NCI-H1436 (cell line): ENCODE measurements at regions not wholly inside any gene's neighbourhood (a gene's known extent, or its start where the extent isn't known, plus 50 kb on each side); places are given as distances from the start of the nearest gene placed in this dataset.

Source experiments
- DNase-seq: peaks from one replicate; lab custom pipeline; 2025; lab: John Stamatoyannopoulos, UW

DNA sequence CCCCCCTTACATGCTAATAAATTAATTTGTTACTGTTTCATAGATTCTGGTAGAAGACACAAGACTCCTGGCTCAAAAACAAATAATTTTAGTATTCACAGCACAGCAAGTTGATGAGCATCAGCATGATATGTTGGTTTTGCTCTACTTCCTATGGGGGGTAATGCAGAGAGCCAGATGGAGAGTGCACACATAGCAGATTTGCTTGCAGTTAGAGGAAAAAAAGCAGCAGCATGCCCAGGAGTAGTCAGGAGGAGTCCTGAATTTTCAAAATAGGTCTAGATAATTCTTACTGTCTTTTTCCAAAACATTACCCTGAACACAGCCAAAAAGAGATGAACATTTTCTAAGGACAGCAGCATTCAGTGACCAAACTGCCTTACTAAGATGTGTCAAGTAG lies 261.3 kb downstream of the COX7C start:
- no peak for DNase-seq

DNA sequence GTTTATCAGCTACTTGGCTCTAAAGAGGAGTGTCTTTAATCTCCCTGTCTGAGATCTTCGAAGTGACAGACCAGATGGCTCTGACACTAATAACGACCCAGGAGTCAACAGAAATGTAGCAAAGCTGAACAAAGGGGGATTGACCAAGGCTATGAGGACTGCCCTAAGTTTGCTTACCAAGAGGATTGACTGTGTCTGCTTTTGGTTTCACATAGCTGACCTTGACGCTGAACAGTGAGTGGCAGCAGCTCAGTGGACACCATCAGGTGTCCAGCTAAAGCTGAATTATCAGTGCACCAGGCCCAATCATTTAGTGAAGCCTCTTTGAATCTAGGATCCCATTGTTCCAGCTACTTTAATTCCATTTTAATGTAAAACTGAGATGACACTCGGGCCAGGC lies 262.6 kb downstream of the COX7C start:
- no peak for DNase-seq

DNA sequence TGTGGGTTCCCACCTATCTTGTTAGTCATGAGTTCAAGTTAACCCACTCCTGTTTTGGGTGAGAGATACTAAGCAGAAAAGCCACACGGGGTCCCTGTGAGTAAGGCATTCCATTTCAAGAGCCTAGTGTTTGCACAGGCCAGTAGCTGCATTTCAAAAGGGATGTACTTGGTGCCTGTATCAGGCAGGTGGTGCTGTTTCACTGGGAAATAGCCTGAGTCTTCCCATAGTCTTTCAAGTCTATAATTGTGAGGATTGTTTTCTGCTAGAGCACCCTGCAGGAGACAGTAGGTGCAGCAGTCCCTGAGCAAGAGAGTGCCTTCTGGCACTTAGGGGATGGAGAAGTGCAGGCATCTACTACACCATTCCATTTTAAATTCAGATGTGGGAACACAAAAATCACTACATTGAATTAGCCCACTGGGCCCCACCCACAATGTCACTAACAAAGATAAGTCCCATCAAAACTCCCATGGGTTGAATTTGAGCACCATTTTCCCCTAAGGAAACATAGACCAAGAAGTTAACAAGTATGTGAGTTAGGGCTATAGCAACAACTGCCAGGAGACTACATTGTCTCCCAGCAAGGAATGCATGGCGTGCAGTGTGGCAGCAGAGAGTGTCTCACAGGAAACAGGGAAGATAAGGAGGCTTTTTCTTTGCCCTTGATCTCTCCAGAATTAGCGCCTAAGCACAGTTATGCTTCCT lies 263.2 kb downstream of the COX7C start:
- peak; percentile 51 for DNase-seq

GRCh38 chr5:86881493-86882090 lies 263.9 kb downstream of the COX7C start:
- DNase-seq = no peak

GRCh38 chr5:86884608-86885007 lies 266.9 kb downstream of the COX7C start:
- DNase-seq = no peak

DNA sequence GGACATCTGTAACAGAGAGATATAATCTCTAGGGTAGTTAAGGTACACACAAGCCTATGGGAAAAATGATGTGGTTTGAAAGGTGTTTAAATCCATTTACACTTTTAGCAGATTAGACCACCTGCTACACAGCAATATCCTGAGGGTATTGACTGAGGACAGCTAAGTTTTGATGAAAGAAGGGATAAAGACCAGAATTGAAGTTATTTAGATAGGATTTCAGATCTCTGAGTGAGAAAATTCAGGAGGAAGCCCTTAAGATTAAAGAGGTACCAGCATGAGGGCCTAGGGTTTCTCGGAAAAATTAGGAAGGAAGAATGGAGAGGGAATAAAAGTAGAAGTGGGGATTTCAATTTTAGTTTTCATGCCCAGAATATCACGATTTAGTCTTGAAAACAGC lies 267.3 kb downstream of the COX7C start:
- no peak for DNase-seq

DNA sequence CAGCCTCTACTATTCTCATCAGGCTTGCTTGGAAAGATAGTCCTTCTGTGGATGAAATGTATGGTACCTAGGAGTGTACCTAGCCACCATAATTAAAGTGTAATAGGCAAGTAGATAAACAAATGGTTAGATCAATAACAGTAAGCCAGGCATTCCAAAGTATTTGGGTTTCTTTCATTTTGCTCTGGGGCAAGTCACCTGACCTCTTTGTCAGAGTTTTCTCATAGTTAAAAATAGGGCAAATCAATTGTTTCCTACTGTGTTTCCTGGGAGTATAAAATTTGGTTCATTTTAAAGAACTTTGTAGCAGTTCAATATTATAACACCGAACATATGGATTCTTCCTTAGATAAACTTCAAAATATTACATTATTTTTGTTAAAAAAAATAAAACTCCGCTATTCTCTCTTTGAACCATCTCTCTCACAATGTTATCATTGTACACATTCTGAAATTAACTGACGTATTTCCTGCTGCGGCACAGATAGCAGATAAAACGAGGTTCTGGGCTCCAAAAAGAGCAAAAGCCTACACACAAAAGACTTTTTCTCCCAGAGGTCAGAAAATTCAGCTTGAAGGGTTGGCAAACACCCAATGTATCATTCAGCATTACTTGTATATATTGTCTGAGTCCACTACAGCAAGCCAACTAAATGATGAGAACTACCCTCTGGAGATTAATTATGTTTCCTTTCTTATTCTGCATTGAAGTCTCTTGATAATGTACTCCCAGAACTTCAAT lies 267.9 kb downstream of the COX7C start:
- no peak for DNase-seq

DNA sequence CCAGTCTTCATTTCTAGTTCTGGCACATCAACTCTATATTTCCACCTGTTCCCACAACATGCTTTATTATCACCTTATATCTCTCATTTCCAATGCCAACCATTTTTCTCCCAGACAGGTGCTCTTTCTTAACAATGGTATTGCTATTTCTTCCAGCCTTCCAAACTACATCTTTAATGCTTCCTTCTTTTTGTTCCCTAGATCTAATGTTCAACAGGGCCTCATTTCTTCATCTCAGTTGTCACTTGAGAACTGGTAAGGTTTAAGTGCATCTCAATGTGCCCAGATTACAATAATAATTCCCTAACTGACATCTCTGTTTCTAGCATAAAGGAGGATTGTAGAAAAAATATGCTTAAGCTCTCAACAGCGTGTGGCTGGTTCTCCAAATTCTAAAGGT lies 272.6 kb downstream of the COX7C start:
- no peak for DNase-seq

GRCh38 chr5:86894056-86894455 lies 276.3 kb downstream of the COX7C start:
- DNase-seq = no peak

- no peak for DNase-seq
Observed at GRCh38 chr5:86896916-86897315, 279.2 kb downstream of the COX7C start.

DNA sequence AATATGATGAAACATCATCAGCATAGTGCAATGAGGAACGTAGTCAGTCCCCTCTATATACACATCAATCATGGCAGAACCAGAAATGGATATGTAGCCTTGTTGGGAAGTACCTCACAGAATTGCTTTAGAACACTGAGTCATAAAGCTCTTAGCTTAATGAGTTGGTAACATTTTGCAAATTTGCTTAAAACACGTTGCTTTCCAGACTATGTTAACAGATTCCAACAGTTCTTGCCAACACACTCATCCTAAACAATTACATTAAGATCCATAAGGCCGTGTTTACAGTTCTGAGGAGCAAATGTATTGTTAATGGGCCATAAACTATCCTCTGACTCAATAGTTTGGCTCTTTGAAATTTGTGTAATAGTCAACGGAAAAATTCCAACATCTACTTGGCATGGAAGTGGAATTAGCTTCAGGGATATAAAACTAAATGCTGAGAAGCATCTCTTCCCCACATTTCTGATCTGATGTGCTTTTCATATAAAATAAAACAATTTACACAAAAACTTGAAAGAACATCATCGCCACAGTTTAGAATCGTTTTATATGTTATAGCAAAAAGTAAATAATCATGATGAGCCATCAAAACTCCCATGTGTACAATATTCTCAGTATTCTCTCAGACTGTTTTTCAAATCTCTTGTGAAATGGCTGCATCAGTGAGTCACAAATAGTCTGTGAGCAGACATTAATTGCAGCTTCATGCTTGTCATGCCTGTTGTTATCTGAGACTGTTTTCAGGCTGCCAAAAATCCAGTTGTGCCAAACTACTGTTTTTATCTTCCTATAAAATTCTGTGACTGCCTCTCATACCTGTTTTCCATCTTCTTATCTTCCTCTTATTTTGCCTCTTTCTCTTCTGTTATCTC lies 291.9 kb downstream of the COX7C start:
- no peak for DNase-seq

GRCh38 chr5:86917117-86917579 lies 299.4 kb downstream of the COX7C start:
- no peak for DNase-seq

DNA sequence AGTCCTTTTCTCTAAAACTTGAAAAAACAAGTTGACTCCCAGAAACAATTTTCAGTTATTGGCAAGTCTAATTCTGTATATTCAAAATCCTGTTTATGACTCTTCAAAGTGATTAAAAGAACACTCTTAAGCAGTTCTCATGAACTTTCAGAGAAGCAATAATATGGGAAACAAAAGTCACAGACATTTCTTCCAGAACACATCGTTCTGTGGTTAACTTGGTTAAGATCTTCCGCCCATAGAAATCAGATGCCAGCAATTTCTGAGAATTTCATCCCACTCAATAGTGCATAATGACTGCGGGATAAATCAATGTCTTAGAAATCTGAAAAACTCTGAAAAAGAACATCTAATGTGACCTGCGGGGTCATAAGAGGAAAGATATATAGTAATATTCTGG lies 300.5 kb downstream of the COX7C start:
- no peak for DNase-seq

DNA sequence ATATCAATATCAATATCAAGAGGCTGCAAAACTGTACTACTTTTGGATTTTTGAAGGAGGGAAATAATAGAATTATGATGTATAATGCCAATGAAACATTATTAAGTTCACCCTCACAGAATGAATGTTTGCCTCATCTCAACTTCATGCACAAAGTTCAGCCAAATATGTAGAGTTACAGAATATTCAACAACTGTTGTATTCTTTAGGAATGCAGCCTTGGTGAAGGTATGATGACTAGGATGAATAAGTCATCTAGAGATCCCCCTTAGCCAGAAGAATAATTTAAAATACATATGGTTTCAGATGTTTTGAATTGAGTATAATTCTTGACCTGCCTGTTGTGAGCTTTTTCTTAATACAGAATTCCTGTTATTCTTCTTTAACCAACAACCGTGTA lies 308.3 kb downstream of the COX7C start:
- no peak for DNase-seq

GRCh38 chr5:86929123-86929766 lies 311.5 kb downstream of the COX7C start:
- DNase-seq = no peak

DNA sequence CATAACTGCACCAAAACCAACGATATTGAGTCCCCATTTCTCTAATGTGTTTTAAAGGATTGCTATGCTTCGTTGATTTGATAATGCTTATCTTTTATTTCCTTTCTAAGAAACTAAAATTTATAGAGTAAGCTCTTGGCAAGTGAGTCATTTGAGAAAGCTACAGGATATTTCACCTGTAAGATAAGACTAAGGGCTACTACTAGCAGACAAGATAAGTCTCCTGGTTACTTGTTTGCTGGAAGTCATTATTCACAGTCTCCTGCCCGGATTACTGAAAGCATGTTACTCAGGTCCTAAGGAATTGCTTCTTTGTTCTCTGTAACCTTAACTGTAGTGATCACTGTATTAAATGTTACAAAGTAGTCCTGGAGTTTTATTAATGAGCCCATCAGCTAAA lies 315.9 kb upstream of the RASA1 start:
- DNase-seq = no peak

- no peak for DNase-seq
Observed at GRCh38 chr5:86964889-86965288, 302.8 kb upstream of the RASA1 start.

DNA sequence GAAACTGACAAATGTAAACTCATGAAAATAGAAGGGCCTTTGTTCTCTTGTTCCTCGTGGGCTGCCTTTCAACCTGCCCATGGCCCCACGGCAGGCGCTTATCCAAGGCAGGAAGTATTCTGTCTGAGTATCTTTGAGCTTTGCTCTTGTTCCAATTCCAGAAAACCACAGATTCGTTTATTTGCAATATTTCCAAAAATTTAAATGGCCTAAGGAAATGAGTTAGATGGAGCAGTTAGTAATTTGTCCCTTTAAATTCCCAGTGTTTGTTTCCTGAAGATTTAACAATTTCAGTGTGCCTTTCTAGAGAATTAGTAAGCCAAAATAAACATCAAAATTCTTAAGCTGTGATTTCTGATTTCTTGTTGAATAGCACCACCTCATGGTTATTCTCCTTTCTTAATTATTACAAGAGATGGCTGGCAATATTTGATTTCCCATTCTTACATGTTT lies 299.4 kb upstream of the RASA1 start:
- DNase-seq = no peak

- no peak for DNase-seq
Observed at GRCh38 chr5:86970361-86970760, 297.3 kb upstream of the RASA1 start.

DNA sequence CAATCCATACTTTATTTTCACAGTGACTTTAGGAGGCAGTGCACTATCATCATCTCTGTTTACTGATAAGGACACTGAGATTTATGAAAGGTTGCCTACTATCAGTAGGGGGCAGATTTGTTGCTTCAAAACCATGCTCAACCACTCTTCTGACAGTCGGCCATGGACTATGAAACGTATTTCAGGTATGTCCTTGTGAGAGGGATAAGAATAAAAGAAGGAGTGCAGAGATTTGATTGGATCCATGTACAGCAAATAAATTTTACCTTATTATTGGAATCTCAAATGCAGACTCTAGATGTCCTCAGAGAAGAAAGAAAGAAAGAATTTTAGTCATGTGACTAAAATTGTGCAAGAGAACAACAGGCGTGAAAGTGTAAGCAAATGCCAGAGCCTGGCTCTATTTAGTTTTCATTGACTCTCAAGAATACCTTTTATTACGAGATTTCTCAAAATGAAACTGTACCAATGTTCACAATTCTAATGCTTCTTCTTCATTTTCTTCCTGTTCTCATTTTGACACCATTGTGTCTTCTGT lies 296.6 kb upstream of the RASA1 start:
- DNase-seq = no peak

DNA sequence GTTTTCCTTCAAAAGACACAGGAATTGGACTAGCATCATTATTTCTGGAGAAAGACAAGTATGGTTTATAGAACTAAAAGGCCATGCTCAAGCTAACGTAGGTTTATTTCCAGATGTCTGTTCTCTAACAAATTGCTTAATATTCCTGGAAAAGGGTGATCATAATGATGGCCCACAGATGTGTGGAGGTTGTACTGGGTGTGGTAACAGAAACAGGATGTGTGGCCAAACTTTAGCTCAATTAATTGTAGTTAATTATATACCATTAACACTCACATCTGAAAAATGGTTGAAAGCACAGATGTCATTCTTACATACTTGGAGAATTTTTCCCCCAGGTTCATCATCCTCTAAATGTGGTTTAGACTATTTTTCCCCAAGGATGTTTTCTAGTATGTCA lies 292.7 kb upstream of the RASA1 start:
- no peak for DNase-seq
